NCI-H2227 (cell line): ENCODE measurements at regions not wholly inside any gene's neighbourhood (a gene's known extent, or its start where the extent isn't known, plus 50 kb on each side); places are given as distances from the start of the nearest gene placed in this dataset.

Source experiments
- DNase-seq: peaks from one replicate; lab custom pipeline; 2025; ENCODE audit not compliant: unreplicated experiment; lab: John Stamatoyannopoulos, UW

- no peak for DNase-seq
Observed at GRCh38 chr12:58358369-58358768, 417.0 kb downstream of the ATP23 start.

- no peak for DNase-seq
Observed at GRCh38 chr12:58359084-58359483, 417.7 kb downstream of the ATP23 start.

GRCh38 chr12:58361056-58361455 is 419.7 kb downstream of the ATP23 start:
- no peak for DNase-seq

GRCh38 chr12:58363971-58364370 is 422.6 kb downstream of the ATP23 start:
- DNase-seq, result no peak

GRCh38 chr12:58364389-58365086 is 423.2 kb downstream of the ATP23 start:
- DNase-seq, result no peak

- no peak for DNase-seq
Observed at GRCh38 chr12:58365087-58365390, 423.7 kb downstream of the ATP23 start.

- DNase-seq, result no peak
Observed at GRCh38 chr12:58367041-58367440, 425.7 kb downstream of the ATP23 start.

GRCh38 chr12:58368001-58368400 is 426.6 kb downstream of the ATP23 start:
- no peak for DNase-seq

- DNase-seq, result no peak
Observed at GRCh38 chr12:58369576-58369975, 428.2 kb downstream of the ATP23 start.

GRCh38 chr12:58372298-58372697 is 430.9 kb downstream of the ATP23 start:
- no peak for DNase-seq

GRCh38 chr12:58378028-58378427 is 436.7 kb downstream of the ATP23 start:
- no peak for DNase-seq

GRCh38 chr12:58381546-58381945 is 440.2 kb downstream of the ATP23 start:
- no peak for DNase-seq

DNA sequence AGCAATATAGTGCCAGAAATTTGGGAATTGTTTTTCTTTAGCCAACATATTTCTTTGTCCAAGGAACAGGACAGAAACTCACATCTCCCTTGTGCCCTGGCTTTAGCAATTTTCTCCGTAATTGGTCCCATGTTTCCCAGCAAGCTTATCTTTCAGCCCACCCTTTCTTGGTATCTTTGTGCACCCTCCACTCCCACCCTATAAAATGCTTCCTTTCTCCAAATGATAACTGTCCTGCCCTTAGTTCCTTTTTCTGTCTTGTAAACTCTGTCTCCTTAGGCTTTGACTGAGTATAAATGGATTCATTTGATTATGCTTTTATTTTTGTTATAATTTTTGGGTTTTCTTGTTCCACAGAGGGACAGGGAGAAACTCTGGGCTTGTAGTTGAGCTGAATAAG is 442.8 kb downstream of the ATP23 start:
- DNase-seq, result no peak

DNA sequence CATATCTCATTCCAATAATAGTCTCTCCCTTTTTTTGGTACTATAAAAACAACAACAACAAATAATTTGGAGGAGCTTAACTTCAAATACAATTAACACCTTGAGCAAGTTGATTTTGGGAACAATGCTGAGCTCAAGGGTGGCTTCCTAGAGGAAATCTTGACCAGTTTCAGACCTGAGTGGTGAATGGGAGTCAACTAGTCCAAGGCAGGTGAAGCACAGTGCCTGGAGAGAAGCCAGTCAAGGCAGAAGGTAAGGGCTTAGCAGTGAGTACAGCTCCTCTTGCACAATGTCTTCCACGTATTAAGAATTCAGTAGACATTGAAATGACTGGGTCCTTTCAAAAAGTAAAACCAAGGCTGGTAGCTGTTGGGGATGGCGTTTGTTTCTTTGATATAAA is 444.8 kb downstream of the ATP23 start:
- DNase-seq, result no peak

- DNase-seq, result no peak
Observed at GRCh38 chr12:58387199-58387598, 445.8 kb downstream of the ATP23 start.

DNA sequence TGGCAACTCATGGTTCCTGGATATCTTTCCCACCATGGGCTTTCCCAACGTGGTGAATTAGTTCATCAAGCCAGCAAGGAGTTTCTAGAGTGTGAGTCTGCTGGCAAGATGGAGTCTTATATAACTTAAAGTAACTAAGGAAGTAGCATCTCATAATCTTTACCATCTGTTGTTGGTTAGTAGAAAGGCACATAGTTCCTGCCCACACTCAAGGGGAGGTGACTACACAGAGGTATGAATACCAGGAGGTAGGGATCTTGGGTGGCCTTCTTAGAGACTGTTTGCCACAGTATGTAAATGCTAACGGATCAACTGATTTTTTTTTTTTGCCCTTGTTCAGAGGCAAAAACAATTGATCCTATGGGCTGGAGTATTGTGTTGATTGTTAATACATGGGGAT is 446.9 kb downstream of the ATP23 start:
- DNase-seq, result no peak

DNA sequence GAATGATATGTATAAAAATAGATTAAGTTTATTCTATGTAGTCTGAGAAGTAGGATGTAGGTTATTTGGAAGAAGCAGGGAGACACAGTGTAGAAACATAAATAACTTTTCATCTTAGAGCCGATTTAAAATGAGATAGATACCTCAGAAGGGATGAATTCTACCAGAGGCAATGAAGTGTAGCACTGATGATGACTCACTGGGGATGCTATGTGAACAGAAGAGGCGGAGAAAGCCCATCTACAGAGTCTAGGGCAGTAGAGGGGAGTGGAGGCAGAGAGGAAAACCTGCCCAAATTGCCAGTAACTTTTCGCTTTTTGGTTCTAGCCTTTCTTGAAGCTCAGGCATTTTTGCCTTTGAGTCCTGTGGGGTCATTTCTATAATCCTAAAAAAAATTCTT is 451.8 kb downstream of the ATP23 start:
- DNase-seq, result no peak

DNA sequence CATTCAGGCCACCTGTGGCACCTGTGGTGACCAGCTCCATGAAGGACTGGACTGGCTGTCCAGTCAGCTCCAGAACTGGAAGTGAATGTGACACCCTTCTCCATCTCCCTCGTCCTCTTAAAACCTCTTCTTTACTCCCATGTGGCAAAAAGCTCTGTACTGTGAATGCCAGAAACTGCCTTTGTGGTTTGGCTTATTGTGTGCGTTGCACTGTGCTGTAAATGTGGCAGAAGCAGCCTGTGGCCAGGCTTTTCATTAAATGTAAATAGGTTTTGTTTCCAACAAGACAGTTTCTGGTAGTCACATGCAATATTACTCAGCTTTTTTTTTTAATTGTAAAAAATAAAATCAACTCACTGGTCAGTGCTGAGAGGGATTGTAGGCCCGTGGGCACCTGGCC is 453.7 kb downstream of the ATP23 start:
- DNase-seq, result no peak

GRCh38 chr12:58395470-58395869 is 454.1 kb downstream of the ATP23 start:
- DNase-seq, result no peak

GRCh38 chr12:58396239-58396638 is 454.9 kb downstream of the ATP23 start:
- DNase-seq, result no peak

DNA sequence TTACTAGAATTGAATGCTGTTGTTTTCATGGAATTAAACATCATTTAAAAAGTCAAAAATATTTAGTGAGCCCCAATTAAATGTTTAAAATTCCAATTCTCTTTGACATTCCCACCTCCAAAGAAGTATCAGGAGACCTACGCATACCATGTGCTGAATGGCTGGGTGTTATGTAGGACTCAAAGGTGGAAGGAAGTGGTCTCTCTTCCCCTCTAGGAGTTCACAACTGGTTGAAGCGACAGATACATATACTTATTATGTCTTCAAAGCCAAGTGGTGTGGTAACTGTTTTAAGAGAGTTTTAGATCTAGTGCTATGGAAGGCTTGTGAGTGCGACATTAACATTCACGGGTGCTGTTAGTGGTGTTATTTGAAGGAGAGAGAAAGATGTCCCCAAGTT is 464.0 kb downstream of the ATP23 start:
- no peak for DNase-seq

DNA sequence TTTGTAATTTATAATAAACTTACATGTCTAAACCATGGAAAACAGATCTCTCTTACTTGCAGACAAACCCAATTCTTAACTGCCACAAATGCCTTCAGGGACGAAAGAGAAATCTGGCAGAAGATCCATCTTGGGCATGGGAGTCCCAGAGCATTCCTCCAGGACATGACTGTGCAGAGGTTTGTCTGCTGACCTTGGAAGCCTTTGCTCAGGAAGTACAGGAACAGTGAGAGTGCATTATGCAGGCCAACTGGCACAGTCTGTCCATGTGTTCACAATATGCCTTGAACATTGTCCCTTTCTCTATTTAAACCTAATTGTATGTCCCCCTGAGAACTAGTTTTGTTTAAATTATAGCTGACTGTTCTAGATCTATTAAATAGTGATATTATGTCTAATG is 467.1 kb downstream of the ATP23 start:
- DNase-seq, result no peak

DNA sequence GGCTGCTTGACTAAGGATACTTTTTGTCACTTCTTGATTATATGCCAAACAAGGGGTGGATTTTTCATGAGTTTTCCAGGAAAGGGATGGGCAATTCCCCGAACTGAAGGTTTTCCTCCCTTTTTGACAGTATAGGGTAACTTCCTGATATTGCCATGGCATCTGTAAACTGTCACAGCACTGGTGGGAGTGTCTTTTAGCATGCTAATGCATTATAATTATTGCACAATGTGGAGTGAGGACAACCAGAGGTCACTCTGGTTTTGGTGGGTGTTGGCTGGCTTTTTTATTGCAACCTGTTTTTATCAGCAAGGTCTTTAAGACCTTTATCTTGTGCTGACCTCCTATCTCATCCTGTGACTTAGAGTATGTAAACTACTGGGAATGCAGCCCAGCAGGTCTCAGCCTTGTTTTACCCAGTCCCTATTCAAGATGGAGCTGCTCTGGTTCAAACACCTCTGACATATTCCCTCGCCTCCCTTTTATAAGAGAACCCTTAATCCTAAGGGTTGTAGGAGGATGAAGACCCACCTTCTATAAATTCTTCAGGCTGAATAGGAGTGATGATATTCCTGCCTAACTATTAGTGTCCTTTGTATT is 471.2 kb downstream of the ATP23 start:
- DNase-seq, result no peak
